Hepatocyte (in vitro differentiated cells): ENCODE measurements at regions not wholly inside any gene's neighbourhood (a gene's known extent, or its start where the extent isn't known, plus 50 kb on each side); places are given as distances from the start of the nearest gene placed in this dataset.

Source experiments
- EZH2 ChIP-seq: fragments of 200-600 bp; sonication (generic); IDR thresholded peaks from 2 replicates; pipeline ENCODE4 v1.6.1; 2016; ENCODE audit warnings: antibody characterized with exemption, mild to moderate bottlenecking, borderline replicate concordance
- EZH2phosphoT487 ChIP-seq: fragments of 200-600 bp; sonication (generic); IDR thresholded peaks from one replicate; pipeline ENCODE4 v1.6.1; 2018; ENCODE audit warnings: antibody characterized with exemption, mild to moderate bottlenecking, low read depth, moderate library complexity; ENCODE audit not compliant: unreplicated experiment, severe bottlenecking
- TF ChIP-seq, protein P1 (sequence below): fragments of 200-600 bp; sonication (generic); IDR thresholded peaks from 2 replicates; pipeline ENCODE4 v1.5.1; 2016; ENCODE audit warnings: antibody characterized with exemption, mild to moderate bottlenecking; ENCODE audit not compliant: poor library complexity

DNA sequence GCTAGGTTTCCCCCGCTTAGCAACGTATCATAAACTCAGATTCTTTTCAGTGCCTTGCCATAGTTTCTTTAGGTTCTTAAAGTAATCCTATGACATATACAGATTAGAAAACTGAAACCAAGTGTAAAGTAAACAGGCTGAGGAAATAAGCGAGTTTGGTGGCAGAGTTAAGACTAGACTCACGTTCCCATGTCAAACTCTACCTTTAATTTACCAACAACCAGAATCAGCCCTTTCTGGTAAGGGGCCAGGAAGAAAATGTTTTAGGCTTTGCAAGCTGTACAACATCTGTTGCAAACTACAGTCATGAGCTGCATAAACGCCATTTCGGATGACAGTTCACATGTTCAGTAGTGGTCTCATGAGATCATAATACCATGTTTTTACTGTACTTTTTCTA is 128.0 kb upstream of the PRICKLE2 start:
- TF ChIP-seq, protein P1, sequence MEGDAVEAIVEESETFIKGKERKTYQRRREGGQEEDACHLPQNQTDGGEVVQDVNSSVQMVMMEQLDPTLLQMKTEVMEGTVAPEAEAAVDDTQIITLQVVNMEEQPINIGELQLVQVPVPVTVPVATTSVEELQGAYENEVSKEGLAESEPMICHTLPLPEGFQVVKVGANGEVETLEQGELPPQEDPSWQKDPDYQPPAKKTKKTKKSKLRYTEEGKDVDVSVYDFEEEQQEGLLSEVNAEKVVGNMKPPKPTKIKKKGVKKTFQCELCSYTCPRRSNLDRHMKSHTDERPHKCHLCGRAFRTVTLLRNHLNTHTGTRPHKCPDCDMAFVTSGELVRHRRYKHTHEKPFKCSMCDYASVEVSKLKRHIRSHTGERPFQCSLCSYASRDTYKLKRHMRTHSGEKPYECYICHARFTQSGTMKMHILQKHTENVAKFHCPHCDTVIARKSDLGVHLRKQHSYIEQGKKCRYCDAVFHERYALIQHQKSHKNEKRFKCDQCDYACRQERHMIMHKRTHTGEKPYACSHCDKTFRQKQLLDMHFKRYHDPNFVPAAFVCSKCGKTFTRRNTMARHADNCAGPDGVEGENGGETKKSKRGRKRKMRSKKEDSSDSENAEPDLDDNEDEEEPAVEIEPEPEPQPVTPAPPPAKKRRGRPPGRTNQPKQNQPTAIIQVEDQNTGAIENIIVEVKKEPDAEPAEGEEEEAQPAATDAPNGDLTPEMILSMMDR, result no peak
- TF ChIP-seq EZH2phosphoT487 (no peak), EZH2 (no peak)
